ENCODE measurements at regions not wholly inside any gene's neighbourhood (a gene's known extent, or its start where the extent isn't known, plus 50 kb on each side); places are given as distances from the start of the nearest gene placed in this dataset.
"Not testable (repeated sequence)": the region's sequence is repeated elsewhere in the genome, so short reads cannot be mapped to it uniquely, and the experiment has no call there.

DNA sequence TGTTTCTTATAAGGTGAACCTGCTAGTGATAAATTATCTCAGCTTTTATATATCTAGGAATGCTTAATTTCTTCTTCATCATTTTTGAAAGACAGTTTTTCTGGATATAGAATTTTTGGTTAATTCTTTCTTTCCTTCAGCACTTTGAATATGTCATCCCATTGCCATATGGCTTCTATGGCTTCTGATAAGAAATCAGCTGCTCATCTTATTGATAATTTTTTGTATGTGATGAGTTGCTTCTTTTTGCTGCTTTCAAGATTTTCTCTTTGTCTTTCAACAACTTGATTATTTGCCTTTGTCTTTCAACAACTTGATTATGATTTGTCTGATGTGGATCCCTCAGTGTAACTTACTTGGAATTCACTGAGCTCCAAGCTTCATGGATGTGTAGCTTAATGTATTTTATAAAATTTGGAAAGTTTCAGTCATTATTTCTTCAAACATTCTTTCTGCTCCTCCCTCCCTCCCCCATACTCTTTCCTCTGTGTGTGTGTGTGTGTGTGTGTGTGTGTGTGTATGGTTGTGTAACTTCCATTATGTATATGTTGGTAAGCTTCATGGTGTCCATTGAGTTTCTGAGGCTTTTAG, 243.9 kb downstream of the TLE1 start:
- no peak for DNase-seq (ENCODE audit: extremely low read depth, low read depth)

DNA sequence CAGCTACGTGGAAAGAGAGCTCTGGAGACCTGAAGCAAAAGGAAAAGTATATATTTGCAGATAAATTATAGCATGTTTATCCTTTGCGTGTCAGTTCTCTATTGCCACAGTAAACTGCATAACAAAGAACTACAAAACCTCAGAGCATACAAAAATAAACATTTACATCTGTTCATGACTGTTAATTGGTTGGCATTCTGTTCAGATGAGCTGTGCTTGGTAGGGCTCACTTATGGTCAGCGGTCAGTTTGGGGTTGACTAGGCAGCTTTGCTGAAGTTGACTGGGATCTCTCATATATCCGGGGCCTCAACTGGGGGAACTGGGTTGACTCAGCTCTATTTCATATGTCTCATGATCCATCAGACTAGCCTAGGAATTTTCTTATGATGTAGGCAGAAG, 257.7 kb downstream of the TLE1 start:
- DNase-seq (ENCODE audit: extremely low read depth, low read depth) = peak; percentile 87
- TF ChIP-seq, protein P1, sequence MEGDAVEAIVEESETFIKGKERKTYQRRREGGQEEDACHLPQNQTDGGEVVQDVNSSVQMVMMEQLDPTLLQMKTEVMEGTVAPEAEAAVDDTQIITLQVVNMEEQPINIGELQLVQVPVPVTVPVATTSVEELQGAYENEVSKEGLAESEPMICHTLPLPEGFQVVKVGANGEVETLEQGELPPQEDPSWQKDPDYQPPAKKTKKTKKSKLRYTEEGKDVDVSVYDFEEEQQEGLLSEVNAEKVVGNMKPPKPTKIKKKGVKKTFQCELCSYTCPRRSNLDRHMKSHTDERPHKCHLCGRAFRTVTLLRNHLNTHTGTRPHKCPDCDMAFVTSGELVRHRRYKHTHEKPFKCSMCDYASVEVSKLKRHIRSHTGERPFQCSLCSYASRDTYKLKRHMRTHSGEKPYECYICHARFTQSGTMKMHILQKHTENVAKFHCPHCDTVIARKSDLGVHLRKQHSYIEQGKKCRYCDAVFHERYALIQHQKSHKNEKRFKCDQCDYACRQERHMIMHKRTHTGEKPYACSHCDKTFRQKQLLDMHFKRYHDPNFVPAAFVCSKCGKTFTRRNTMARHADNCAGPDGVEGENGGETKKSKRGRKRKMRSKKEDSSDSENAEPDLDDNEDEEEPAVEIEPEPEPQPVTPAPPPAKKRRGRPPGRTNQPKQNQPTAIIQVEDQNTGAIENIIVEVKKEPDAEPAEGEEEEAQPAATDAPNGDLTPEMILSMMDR (IDR thresholded peaks at IDR 0.05; ENCODE audit: low read depth, low read length) = no peak

More for the DNA sequence above, 243.9 kb downstream of the TLE1 start:
- TF ChIP-seq, protein P1 (IDR thresholded peaks at IDR 0.05; ENCODE audit: low read depth, low read length) = no peak

DNA sequence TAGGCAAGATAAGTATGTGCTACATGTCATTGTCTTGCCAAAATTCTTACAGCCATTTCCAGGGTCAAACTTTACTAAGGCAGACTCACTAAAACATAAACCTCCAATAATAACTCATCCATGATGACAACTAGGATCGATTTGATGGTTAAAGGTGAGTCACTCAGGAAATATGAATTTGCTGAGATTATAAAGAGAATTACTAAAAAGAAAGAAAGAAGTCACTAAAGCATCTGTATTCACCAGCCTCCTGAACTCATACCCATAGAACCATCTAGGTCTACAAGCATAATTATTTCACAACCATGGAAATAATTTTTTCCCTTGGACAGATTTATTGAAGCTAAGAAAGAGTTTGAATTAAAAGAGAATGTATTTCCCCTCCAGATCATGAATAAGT, 258.6 kb downstream of the TLE1 start:
- TF ChIP-seq, protein P1 (IDR thresholded peaks at IDR 0.05; ENCODE audit: low read depth, low read length) = no peak
- DNase-seq (ENCODE audit: extremely low read depth, low read depth) = no peak

DNA sequence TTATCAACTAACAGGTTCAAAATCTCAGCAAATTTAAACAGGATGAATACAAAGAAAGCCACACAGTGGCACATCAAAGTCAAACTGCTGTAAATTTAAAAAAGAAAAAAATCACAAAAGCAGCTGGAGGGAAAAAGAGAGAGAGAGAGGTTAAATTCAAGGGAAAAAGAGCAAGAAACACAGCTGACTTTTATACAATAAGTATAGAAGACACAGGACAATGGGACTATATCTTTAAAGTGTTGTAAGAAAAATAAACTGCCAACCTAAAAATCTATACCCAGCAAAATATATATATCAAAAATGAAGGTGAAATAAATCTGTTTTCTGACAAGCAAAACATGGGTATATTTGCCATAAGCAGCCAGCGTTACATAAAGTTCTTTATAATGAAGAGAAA, 261.5 kb downstream of the TLE1 start:
- no peak for DNase-seq (ENCODE audit: extremely low read depth, low read depth)

DNA sequence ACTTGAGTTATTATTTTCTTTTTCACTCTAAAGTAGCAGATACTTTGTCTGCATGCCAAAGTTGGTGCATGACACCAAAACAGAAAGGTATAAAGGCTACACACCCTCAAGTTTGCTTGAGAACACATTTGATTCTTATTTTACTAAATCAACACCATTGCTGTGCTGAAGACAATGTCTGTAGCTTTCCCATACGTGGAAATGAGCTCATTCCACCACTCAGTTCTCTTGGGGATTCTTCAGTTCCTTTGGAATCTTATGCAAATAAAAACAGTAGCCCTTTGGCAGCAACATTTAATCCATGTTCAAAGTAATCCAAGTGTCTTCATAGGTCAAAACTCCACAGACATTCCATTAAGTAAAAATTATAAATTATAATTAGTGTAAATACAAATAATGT, 264.9 kb downstream of the TLE1 start:
- DNase-seq (ENCODE audit: extremely low read depth, low read depth) = no peak
- TF ChIP-seq, protein P1 (IDR thresholded peaks at IDR 0.05; ENCODE audit: low read depth, low read length) = no peak

More for the DNA sequence above, 261.5 kb downstream of the TLE1 start:
- TF ChIP-seq, protein P1 (IDR thresholded peaks at IDR 0.05; ENCODE audit: low read depth, low read length) = no peak

DNA sequence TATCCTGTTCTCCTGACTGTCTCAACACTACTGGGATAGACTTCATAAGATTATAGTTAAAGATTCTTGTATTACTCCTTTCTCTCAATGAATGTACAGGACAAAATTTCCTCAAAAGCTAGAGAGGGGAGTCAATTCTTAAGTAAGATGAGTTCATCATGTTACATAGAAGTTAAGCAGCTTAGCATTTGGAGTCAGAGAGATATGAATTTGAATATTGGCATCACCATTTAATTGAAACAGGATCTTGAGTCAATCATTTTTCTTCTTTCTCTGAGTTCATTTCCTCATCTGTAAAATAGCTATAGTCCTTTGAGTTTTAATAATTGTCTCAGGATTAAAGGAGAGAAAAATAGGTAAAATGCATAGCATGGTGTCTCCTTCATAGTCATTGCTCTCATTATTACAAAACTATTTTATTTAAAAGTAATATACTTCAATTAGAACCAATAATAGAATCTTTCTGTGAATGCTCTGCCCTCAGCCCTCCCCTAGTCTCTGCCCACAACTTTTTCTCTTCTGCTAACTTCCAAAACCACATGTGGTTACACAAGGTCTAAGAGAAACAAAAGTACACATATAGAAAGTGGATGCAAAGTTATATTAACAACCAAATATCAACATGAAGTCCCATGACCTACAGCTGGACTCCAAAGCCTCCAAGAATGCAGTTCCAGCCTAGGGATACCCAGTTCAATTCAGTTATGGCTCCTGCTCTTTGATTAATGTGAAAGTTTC, 265.6 kb downstream of the TLE1 start:
- TF ChIP-seq, protein P1 (IDR thresholded peaks at IDR 0.05; ENCODE audit: low read depth, low read length) = no peak
- DNase-seq (ENCODE audit: extremely low read depth, low read depth) = no peak

DNA sequence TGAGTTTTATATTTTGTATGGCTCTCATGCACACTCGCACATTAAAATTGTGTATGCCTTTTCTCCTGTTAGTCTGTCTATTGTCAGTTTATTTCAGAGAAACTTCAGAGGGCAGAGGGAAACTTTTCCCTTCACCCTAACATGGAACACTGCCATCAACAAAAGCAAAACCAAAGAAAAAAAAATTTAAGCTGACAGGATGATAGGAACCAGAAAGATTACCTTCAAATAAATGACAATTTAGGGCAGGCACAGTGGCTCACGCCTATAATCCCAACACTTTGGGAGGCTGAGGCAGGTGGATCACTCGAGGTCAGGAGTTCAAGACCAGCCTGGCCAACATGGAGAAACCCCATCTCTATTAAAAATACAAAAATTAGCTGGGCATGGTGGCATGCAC, 268.3 kb downstream of the TLE1 start:
- not testable (repeated sequence) for DNase-seq (ENCODE audit: extremely low read depth, low read depth)

Measured in AG09319 (cell line).